ENCODE measurements at regions not wholly inside any gene's neighbourhood (a gene's known extent, or its start where the extent isn't known, plus 50 kb on each side); places are given as distances from the start of the nearest gene placed in this dataset.

- TF ChIP-seq CTCF (conservative IDR thresholded peaks at IDR 0.05; ENCODE audit: low read depth, low read length) (no peak), EZH2 (IDR thresholded peaks at IDR 0.05; ENCODE audit: borderline replicate concordance, low read depth, low read length, poor library complexity, severe bottlenecking) (no peak)
These were observed 76.5 kb upstream of the ODAD2 start for GRCh38 chr10:28075424-28075823.
